Activated T-cell treated with anti-CD3 and anti-CD28 coated beads, Interleukin-2, amount 50 U/mL, for 4 hours (primary cell): ENCODE measurements at regions not wholly inside any gene's neighbourhood (a gene's known extent, or its start where the extent isn't known, plus 50 kb on each side); places are given as distances from the start of the nearest gene placed in this dataset.

Source experiments
- ATAC-seq, 2 donors: fragments of 200-7000 bp; cut with Tn5 transposase; one replicate each; pipeline ENCODE4 v1.10.0; 2021
- DNase-seq: peaks from one replicate; pipeline ENCODE4 v3.0.0-alpha.2; 2020
- H3K27me3 Mint-ChIP-seq: one replicate; pipeline ENCODE4 v1.8.0; 2021; ENCODE audit warnings: low read depth, mixed read lengths
- H3K36me3 Mint-ChIP-seq: one replicate; pipeline ENCODE4 v1.8.0; 2022; ENCODE audit warnings: mixed read lengths; ENCODE audit not compliant: insufficient read depth
- H3K4me1 Mint-ChIP-seq: one replicate; pipeline ENCODE4 v1.8.0; 2021; ENCODE audit warnings: low read depth, mixed read lengths
- H3K4me3 Mint-ChIP-seq: one replicate; pipeline ENCODE4 v1.8.0; 2021; ENCODE audit warnings: mild to moderate bottlenecking, moderate library complexity, mixed read lengths
- H3K9me3 Mint-ChIP-seq: one replicate; pipeline ENCODE4 v1.8.0; 2021; ENCODE audit warnings: mixed read lengths

DNA sequence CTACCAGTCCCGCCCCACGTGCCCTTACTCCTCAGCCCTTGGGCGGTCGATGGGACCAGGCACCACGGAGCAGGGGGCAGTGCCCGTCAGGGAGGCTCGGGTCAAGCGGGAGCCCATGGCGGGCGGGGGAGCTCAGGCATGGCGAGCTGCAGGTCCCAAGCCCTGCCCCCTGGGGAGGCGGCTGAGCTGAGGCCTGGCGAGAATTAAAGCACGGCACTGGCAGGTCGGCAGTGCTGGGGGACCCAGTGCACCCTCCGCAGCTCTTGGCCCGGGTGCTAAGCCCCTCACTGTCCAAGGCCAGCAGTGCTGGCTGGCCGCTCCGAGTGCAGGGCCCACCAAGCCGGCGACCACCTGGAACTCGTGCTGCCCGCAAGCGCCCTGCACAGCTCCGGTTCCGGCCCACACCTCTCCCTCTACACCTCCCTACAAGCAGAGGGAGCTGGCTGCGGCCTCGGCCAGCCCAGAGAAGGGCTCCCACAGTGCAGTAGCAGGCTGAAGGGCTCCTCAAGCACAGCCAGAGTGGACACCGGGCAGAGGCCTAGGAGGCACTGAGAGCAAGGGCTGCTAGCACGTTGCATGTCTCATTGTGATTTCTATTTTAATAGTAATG is 166.8 kb upstream of the FMN2 start:
- Mint-ChIP-seq H3K4me1 (no peaks in the 10 kb centered on the region), H3K36me3 (no peaks in the 10 kb centered on the region), H3K9me3 (no peaks in the 10 kb centered on the region), H3K27me3 (peaks cover 1% of the 10 kb centered on the region), H3K4me3 (no peak overlapping the region)
- DNase-seq, result no peak
- ATAC-seq, result no peak

DNA sequence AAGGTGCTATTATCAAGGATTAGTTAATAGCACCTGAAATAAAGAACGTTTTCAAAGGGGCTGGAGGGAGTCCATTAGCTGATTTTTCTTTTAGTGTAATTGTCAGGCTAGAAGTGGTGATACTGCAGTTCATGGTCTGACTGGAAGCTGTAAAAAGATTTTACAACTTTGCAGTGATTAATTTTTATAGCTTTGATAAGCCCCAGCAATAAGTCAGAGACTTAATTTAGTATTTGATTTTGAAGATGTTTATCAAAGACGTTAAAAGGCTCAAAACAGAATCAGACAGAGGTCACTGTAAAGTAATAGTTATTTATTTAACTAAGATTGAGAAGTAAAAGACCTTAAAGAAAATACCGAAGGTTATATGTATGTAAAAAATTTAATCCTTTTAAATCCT is 165.5 kb upstream of the FMN2 start:
- no peak for DNase-seq
- Mint-ChIP-seq H3K4me1 (no peaks in the 10 kb centered on the region), H3K36me3 (no peaks in the 10 kb centered on the region), H3K9me3 (no peaks in the 10 kb centered on the region), H3K4me3 (no peak overlapping the region), H3K27me3 (peaks cover 1% of the 10 kb centered on the region)
- ATAC-seq, result no peak

DNA sequence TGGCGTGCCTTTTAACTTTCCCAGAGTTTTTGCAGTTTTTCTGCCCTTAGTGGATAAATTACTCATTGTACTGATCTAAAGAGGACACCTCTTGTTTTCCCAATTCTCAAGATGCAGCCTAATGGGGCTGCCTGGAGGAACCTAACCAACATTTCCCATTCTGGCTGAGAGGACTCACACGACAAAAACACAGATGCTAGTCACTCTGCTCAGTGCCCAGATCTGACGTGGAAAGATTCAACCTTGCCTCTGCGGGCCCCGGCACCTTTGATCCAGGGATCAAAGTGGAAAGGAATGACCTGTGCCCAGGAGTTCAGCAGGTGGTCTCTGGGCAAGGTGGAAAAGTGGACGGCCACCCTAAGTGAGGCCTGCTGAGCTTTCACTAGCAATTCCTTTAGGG is 162.4 kb upstream of the FMN2 start:
- ATAC-seq (no peak), DNase-seq (no peak)
- Mint-ChIP-seq H3K4me1 (no peaks in the 10 kb centered on the region), H3K27me3 (peaks cover 1% of the 10 kb centered on the region), H3K4me3 (no peak overlapping the region), H3K36me3 (no peaks in the 10 kb centered on the region), H3K9me3 (no peaks in the 10 kb centered on the region)

DNA sequence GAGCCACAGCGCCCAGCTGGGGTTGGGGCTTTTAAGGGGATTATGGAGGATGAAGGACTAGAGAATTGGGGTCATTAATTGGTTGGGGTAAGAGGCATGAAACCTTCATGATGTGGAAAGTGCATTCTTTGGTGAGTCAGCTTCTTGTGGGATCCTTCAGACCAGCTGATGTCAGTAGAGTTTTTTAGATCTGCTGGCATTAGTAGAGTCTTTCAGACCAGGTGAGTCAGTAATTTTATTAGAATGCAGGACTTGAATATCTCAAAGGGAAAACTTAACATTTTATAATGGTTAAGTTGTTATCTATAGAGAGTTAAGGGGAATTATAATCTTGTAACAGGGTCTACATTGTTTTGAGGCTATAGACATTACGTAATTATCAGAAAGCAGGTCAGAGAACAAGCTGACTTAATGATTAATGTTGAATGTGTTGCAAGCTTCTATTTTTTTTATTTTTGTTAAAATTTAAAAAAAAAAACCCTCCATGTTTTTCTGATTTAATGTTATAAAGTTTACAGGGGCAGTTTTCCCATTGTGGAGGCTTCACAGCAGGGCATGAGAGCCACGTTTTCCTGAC is 160.9 kb upstream of the FMN2 start:
- no peaks in the 10 kb centered on the region for H3K36me3 Mint-ChIP-seq
- no peak for ATAC-seq
- no peak overlapping the region for H3K4me3 Mint-ChIP-seq
- no peak for DNase-seq
- no peaks in the 10 kb centered on the region for H3K9me3 Mint-ChIP-seq
- peaks cover 4% of the 10 kb centered on the region for H3K27me3 Mint-ChIP-seq
- H3K4me1 Mint-ChIP-seq, result no peaks in the 10 kb centered on the region

DNA sequence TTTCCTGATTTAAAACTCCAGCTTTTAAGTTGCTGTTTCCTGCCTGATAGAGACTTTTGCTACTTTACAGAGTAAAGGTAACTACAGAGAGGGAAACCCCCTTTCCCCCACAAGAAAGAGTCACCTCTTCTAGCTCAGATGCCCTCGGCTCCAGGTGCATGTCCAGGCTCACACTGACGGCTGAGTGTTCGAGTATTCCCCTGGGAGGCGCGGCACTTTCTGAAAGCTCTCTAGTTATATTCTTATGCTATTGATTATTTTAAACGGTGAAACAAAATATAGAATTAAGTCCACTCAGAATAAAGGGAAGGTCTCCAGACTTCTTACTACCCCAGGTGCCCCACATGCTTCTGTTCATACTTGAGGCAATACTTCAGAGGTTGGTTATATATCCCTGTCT is 160.3 kb upstream of the FMN2 start:
- no peak overlapping the region for H3K4me3 Mint-ChIP-seq
- no peak for ATAC-seq
- H3K4me1 Mint-ChIP-seq, result no peaks in the 10 kb centered on the region
- no peak for DNase-seq
- no peaks in the 10 kb centered on the region for H3K9me3 Mint-ChIP-seq
- peaks cover 4% of the 10 kb centered on the region for H3K27me3 Mint-ChIP-seq
- no peaks in the 10 kb centered on the region for H3K36me3 Mint-ChIP-seq

DNA sequence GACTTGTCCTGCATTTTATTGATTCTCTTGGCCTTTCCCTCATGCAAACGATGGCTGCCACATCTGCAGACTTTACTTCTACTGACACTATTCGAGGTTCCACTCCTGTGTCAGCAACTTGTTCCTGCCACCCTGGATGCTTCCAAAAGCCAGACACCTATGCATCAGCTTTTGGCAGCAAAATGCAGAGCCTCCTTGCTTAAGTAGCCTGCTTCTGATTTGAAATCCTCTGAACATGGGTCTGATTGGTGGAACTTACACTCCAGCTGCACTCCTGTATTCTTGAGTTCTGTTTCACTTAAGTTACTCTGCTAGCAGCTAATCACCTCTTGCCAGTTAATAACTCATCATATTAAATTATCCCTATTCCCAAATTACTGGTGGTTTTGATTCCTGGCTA is 152.1 kb upstream of the FMN2 start:
- H3K9me3 Mint-ChIP-seq, result no peaks in the 10 kb centered on the region
- H3K4me3 Mint-ChIP-seq, result no peak overlapping the region
- DNase-seq (no peak), ATAC-seq (no peak)
- H3K36me3 Mint-ChIP-seq, result no peaks in the 10 kb centered on the region
- peaks cover 4% of the 10 kb centered on the region for H3K27me3 Mint-ChIP-seq
- no peaks in the 10 kb centered on the region for H3K4me1 Mint-ChIP-seq

DNA sequence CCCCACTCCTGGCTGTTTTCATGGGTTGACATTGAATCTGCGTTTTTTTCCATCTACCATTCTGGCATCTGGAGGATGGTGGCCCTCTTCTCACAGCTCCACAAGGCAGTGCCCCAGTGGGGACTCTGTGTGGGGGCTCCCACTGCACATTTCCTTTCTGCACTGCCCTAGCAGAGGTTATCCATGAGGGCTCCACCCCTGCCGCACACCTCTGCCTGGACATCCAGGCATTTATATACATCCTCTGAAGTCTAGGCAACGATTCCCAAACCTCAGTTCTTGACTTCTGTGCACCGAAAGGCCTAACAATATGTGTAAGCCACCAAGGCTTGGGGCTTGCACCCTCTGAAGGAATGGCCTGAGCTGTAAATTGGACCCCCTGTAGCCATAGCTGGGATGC is 147.9 kb upstream of the FMN2 start:
- H3K9me3 Mint-ChIP-seq, result no peaks in the 10 kb centered on the region
- DNase-seq, result no peak
- H3K4me1 Mint-ChIP-seq, result no peaks in the 10 kb centered on the region
- no peak overlapping the region for H3K4me3 Mint-ChIP-seq
- no peak for ATAC-seq
- H3K36me3 Mint-ChIP-seq, result no peaks in the 10 kb centered on the region
- H3K27me3 Mint-ChIP-seq, result peaks cover 5% of the 10 kb centered on the region

DNA sequence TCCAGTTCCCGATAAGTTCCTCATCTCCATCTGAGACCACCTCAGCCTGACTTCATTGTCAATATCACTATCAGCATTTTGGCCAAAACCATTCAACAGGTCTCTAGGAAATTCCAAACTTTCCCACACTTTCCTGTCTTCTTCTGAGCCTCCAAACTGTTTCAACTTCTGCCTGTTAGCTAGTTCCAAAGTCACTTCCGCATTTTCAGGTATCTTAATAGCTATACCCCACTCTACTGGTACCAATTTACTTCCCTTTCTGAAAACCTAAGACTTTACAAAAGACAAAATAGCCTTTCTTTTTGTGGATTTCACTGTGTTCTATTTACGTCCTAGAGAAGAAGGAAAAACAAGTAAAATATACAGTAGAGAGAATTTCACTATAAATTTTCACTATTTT is 147.0 kb upstream of the FMN2 start:
- DNase-seq (no peak), ATAC-seq (no peak)
- H3K36me3 Mint-ChIP-seq, result no peaks in the 10 kb centered on the region
- H3K4me3 Mint-ChIP-seq, result no peak overlapping the region
- H3K27me3 Mint-ChIP-seq, result peaks cover 7% of the 10 kb centered on the region
- H3K9me3 Mint-ChIP-seq, result no peaks in the 10 kb centered on the region
- H3K4me1 Mint-ChIP-seq, result no peaks in the 10 kb centered on the region

DNA sequence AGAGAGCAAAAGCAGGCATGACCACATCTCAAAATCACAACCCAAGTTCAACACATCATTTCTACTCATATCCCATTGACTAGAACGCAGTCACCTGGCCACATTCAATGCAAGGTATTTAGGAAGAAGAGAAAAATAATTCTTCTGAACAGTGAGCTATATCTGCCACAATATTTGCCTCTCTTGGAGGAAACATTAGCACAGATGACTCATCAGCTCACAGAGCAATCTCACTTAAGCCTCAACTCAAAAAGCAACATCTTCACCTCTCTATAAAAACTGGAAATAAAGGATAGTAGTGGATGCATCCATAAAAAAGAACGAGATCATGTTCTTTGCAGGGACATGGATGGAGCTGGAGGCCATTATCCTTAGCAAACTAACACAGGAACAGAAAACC is 143.9 kb upstream of the FMN2 start:
- Mint-ChIP-seq H3K9me3 (no peaks in the 10 kb centered on the region), H3K27me3 (peaks cover 11% of the 10 kb centered on the region)
- no peak for ATAC-seq

DNA sequence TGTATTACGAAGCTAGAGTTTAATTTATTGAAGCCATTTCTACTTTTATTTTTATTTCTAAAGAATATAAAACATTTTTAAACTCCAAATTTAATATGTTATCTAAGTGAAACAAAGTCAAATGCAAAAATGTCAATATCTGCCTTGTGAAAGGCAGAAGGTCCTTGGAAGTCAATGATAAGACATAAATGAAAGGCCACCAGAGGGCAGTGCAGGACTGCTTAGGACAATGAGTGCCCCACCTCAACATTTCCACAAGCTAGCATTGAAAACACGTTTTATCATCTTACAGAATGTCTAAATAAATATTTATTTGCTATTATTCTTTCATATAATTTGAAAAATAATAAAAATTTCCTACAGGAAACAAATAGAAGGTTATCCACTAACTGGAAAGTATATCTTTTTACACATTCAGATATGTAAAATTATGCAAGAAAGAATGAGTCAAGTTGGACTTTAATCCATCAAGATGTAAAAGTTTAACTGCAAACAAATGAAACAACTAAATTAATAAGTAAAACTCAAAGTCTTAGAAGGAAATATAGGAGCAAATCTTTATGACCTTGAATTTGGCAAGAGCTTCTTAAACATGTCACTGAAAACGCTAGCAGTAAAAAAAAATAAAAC is 140.1 kb upstream of the FMN2 start:
- Mint-ChIP-seq H3K4me3 (no peak overlapping the region), H3K36me3 (no peaks in the 10 kb centered on the region), H3K9me3 (no peaks in the 10 kb centered on the region), H3K4me1 (no peaks in the 10 kb centered on the region), H3K27me3 (peaks cover 11% of the 10 kb centered on the region)
- no peak for ATAC-seq
- peak; percentile 18 for DNase-seq

More for the DNA sequence above, 143.9 kb upstream of the FMN2 start:
- Mint-ChIP-seq H3K4me3 (no peak overlapping the region), H3K36me3 (no peaks in the 10 kb centered on the region), H3K4me1 (no peaks in the 10 kb centered on the region)
- no peak for DNase-seq

DNA sequence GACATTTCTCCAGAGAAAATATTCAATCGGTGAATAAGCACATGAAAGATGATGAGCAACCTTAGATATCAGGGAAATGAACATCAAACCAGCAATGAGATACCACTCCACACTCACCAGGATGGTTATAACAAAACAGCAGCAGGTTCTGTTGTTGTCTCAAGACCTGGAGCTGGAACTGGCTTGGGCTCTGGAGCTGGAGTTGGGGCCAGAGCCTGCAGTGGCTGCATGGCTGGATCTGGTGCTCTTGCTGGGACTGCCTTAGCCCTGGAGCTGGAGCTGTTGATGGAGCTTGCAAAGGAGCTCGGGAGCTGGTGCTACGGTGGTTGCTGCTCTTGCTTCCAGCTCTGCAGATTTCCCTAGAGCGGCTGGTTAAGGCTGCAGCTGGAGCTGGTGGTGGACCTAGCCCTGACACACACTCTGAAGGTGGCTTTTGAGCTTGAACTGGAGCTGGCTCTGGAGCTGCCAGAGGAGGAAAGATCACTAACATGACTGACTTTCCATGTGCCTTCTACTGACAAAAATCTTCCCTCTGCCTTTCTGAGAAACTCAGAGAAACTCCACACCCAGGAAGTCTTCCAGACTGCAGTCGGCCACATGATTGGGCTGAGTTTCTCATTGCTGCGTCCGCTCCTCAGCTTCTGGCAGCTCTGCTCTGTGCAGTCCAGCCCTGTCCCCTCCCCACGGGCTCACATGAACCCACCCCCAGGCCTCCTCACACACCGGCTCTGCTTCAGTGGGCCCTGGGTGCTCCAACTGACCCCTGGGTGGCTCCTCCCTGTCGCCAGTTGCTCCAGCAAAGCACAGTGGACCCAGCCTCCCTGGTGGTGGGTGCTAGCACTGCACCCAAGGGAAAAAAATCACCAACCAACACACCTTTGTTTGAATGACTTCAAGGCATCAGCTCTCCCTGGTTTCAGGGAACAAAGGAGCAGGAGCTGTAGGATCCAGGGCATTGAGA is 139.1 kb upstream of the FMN2 start:
- H3K27me3 Mint-ChIP-seq, result peaks cover 14% of the 10 kb centered on the region
- H3K4me1 Mint-ChIP-seq, result no peaks in the 10 kb centered on the region
- no peaks in the 10 kb centered on the region for H3K36me3 Mint-ChIP-seq
- ATAC-seq (peak in 1 of 2 donors; percentile 51), DNase-seq (no peak)
- H3K9me3 Mint-ChIP-seq, result no peaks in the 10 kb centered on the region
- no peak overlapping the region for H3K4me3 Mint-ChIP-seq

DNA sequence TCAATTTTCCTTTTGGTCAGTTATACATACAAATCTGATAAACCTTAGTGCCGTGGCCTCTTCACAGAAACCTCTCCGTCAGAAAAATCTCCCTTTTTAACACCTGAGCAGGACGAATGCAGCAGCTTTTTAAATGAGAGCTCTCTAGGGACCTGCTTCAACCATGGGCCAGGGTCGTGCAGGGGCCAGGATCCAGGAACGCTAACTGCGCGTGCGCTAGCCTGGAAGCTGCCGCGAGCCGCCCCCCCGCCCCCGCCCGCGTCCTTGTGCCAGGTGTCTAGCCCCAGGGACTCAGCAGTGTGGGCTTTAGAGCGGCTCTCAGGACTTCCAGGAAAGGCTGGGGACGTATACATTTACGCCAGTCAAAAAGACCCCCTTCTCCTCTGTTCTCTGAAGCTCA is 136.8 kb upstream of the FMN2 start:
- no peaks in the 10 kb centered on the region for H3K9me3 Mint-ChIP-seq
- no peak for ATAC-seq
- peaks cover 10% of the 10 kb centered on the region for H3K27me3 Mint-ChIP-seq
- DNase-seq, result no peak
- no peaks in the 10 kb centered on the region for H3K4me1 Mint-ChIP-seq
- H3K4me3 Mint-ChIP-seq, result no peak overlapping the region
- H3K36me3 Mint-ChIP-seq, result no peaks in the 10 kb centered on the region

DNA sequence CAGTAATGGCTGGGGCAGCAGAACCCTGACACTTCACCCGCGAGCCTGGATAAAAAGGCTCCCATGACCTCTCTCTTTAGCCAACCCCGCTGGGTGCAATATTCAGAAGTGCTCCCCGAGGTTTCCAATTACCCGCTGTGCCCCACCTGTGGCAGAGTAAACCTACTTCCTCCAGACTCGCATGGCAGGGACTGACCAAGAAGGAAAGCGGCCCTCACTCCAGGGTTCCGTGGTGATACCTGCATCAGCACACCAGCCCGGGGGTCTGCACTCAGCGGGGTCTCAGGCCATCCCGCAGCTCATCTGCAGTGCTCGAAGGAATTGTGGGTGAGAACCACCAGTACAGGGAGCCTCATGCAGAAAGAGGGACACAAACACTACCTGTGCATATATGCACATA is 136.3 kb upstream of the FMN2 start:
- Mint-ChIP-seq H3K36me3 (no peaks in the 10 kb centered on the region), H3K9me3 (no peaks in the 10 kb centered on the region), H3K4me1 (no peaks in the 10 kb centered on the region), H3K4me3 (no peak overlapping the region), H3K27me3 (peaks cover 9% of the 10 kb centered on the region)
- ATAC-seq, result no peak
- no peak for DNase-seq

DNA sequence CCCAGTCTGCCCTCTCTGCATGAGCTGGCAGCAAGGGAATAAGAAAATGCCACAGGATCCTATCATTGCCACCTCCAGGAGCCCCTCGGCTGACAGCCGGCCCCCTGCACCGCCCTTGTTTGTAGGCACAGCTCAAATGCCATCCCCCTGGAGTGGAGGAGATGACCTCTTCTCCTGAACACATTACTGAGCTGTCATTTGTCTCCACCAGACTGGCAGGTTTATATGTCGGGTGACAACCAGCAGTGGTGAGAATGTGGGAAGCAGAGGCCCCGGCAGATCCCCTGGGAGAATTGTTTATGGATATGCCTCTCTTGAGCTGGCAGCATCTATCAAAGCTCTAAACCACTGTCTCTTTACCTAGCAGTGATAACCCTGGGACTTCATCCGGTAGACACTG is 135.4 kb upstream of the FMN2 start:
- Mint-ChIP-seq H3K4me3 (no peak overlapping the region), H3K4me1 (no peaks in the 10 kb centered on the region), H3K9me3 (no peaks in the 10 kb centered on the region), H3K36me3 (no peaks in the 10 kb centered on the region), H3K27me3 (peaks cover 10% of the 10 kb centered on the region)
- no peak for ATAC-seq
- DNase-seq, result no peak
